Activated CD8-positive, alpha-beta T cell treated with anti-CD3 and anti-CD28 coated beads, Interleukin-2, amount 10 ng/mL, durations not matched to agents 7 days and 5 days (primary cell): ENCODE measurements at regions not wholly inside any gene's neighbourhood (a gene's known extent, or its start where the extent isn't known, plus 50 kb on each side); places are given as distances from the start of the nearest gene placed in this dataset.
A peak's percentile ranks its signal among the peaks of the same experiment; 100 is the strongest.

Experiments used
- ATAC-seq: fragments of 150-1000 bp; cut with Tn5 transposase; one replicate; pipeline ENCODE4 v1.10.0; 2021; ENCODE audit warnings: moderate library complexity
- CTCF ChIA-PET: fragments of 350-600 bp; sonication (Branson Sonifier 250); formaldehyde crosslinking; loops from one replicate; lab custom pipeline; 2021; ENCODE audit warnings: antibody characterized with exemption; lab: Charles Lee
- POLR2A ChIA-PET: fragments of 350-600 bp; sonication (Branson Sonifier 250); formaldehyde crosslinking; loops from one replicate; lab custom pipeline; 2021; ENCODE audit warnings: antibody characterized with exemption; lab: Charles Lee
- DNase-seq: peaks from one replicate; pipeline ENCODE4 v3.0.0-alpha.2; 2020
- H3K27ac Mint-ChIP-seq: one replicate; pipeline ENCODE4 v1.8.0; 2021; ENCODE audit warnings: mild to moderate bottlenecking, mixed read lengths
- H3K27me3 Mint-ChIP-seq: one replicate; pipeline ENCODE4 v1.8.0; 2021; ENCODE audit warnings: low read depth, mixed read lengths
- H3K36me3 Mint-ChIP-seq: one replicate; pipeline ENCODE4 v1.8.0; 2021; ENCODE audit warnings: low read depth, mixed read lengths
- H3K4me1 Mint-ChIP-seq: one replicate; pipeline ENCODE4 v1.8.0; 2021; ENCODE audit warnings: low read depth, mixed read lengths
- H3K4me3 Mint-ChIP-seq: one replicate; pipeline ENCODE4 v1.8.0; 2021; ENCODE audit warnings: mild to moderate bottlenecking, mixed read lengths
- H3K9me3 Mint-ChIP-seq: one replicate; pipeline ENCODE4 v1.8.0; 2022; ENCODE audit warnings: mixed read lengths; ENCODE audit not compliant: insufficient read depth

DNA sequence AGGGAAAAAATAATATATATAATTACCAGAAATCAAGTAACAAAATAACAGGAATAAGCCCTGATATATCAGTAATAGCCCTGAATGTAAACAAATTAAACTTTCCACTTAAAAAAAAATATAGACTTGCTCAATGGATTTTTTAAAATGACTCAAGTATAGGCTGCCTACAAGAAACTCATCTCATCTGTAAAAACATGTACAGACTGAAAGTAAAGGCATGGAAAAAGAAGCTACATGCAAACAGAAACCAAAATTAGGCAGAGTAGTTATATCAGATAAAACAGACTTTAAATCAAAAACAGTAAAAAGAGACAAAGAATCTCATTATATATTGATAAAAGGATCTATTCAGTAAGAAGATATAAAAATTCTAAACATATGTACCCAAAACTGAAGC, 82.4 kb upstream of the STT3B start:
- CTCF ChIA-PET, result interaction anchor here (1.4 kb wide), 1 partner anchor 245 kb away, joined by 3 read pairs; no protein-coding TSS in a partner anchor
- POLR2A ChIA-PET, result no interaction called here
- Mint-ChIP-seq H3K27ac (no peak overlapping the region), H3K36me3 (peaks cover 8% of the 10 kb centered on the region), H3K9me3 (peaks cover 25% of the 10 kb centered on the region), H3K4me1 (peaks cover 14% of the 10 kb centered on the region), H3K27me3 (no peaks in the 10 kb centered on the region), H3K4me3 (no peak overlapping the region)
- DNase-seq (no peak), ATAC-seq (no peak)

DNA sequence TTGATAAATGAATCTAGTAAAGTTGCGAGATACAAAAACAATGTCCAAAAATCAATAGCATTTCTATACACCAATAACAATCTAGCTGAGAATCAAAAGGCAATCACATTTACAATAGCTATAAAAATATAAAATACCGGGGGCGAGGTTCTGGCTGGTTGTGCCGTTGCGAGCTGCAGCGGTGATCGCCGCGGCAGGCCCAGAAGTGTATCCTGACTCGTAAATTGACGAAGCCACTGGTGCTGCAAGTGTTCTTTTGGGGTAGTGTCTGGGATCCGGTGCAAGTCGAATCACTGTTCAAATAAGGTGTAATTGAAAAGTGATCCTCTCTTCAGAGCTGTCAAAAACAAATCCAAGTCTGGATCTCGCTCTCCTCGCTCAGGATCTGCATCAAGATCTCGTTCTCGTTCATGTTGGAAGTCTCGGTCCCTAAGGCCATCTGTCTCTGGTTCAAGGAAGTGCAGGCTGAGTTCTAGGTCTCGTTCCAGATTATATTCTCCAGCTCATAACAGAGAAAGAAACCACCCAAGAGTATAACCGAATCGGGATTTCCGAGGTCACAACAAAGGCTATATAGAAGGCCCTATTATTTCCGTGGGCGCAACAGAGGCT, 80.1 kb upstream of the STT3B start:
- ChIA-PET CTCF (no interaction called here), POLR2A (no interaction called here)
- Mint-ChIP-seq H3K9me3 (peaks cover 25% of the 10 kb centered on the region), H3K36me3 (peaks cover 8% of the 10 kb centered on the region), H3K4me3 (no peak overlapping the region), H3K27me3 (no peaks in the 10 kb centered on the region), H3K4me1 (peaks cover 14% of the 10 kb centered on the region), H3K27ac (no peak overlapping the region)
- ATAC-seq (no peak), DNase-seq (no peak)

DNA sequence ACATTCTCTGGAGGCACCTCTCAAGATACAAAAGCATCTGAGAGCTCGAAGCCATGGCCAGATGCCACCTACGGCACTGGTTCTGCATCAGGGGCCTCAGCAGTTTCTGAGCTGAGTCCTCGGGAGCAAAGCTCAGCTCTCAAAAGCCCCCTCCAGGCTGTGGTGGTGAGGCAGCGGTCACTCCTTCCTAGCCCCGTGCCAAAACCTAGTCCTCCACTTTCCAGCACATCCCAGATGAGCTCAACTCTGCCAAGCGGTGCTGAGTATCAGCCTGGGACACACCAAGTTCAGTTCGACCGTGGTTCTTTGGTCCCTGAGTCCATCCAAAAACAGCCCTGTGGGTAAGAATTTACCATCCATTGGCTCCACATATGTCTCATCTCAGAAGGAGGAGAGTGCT, 79.3 kb upstream of the STT3B start:
- ChIA-PET POLR2A (no interaction called here), CTCF (no interaction called here)
- Mint-ChIP-seq H3K9me3 (peaks cover 25% of the 10 kb centered on the region), H3K27ac (no peak overlapping the region), H3K4me1 (peaks cover 10% of the 10 kb centered on the region), H3K36me3 (peaks cover 8% of the 10 kb centered on the region), H3K27me3 (no peaks in the 10 kb centered on the region), H3K4me3 (no peak overlapping the region)
- no peak for ATAC-seq
- DNase-seq, result no peak

DNA sequence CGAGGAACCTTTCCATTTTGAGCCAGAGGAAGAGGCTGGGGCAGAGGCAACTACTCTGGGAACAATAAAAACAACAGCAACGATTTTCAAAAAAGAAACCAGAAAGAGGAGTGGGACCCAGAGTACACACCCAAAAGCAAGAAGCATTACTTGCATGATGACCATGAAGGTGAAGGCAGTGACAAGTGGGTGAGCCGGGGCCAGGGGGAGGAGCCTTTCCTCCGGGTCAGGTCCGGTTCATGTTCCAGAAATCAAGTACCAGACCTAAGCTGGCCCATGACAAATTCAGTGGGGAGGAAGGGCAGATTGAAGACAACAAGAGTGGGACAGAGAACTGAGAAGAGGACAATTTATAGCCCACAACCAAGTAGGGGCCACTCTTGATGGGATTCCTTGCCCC, 77.2 kb upstream of the STT3B start:
- ChIA-PET CTCF (no interaction called here), POLR2A (no interaction called here)
- Mint-ChIP-seq H3K27me3 (no peaks in the 10 kb centered on the region), H3K4me3 (no peak overlapping the region), H3K9me3 (peaks cover 6% of the 10 kb centered on the region), H3K4me1 (no peaks in the 10 kb centered on the region), H3K36me3 (peaks cover 2% of the 10 kb centered on the region), H3K27ac (no peak overlapping the region)
- ATAC-seq (no peak), DNase-seq (no peak)

DNA sequence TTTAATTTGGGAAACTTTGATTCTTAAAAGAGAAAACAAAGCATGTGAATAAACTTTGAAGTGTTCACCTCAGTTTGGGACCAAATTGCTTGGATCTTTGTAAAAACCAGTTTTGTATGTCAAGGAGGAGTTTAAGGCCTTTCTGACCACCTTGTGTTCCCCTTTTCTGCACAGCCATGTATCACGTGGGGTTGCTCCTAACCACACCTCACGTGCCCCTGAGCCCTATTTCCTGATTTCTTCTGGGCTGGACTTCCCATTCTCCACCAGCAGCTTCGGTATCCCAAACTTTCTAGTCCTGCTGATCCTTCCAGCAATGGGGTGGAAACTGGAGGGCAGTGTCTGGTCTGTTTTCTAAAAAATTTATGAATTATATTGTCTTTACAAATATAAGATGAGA, 76.4 kb upstream of the STT3B start:
- DNase-seq (no peak), ATAC-seq (no peak)
- Mint-ChIP-seq H3K27me3 (no peaks in the 10 kb centered on the region), H3K4me1 (no peaks in the 10 kb centered on the region), H3K27ac (no peak overlapping the region), H3K4me3 (no peak overlapping the region), H3K9me3 (no peaks in the 10 kb centered on the region), H3K36me3 (no peaks in the 10 kb centered on the region)
- ChIA-PET POLR2A (no interaction called here), CTCF (no interaction called here)

DNA sequence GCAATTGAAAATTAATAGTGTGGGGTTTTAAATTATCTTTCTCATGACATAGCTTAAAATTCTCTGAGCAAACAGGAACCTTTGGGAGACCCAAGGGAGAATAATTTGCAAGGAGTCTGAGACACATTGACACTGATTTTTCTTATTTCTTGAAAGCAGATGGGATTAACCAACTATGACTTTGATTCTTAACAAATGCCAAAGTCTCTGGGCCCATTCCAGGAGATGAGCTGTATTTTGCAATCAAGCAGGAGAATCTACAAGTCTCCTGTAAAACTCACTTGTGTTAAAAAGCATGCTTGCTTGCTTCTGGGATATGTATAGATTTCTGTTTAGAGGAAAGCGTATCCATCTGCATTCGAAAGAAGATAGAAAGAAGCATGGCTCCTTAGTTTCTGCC, 71.3 kb upstream of the STT3B start:
- ChIA-PET POLR2A (interaction anchor here (3.0 kb wide), 1 partner anchor 71 kb away, joined by 13 read pairs; the partner anchor contains the start of gene STT3B), CTCF (interaction anchor here (1.0 kb wide), 1 partner anchor 152 kb away, joined by 3 read pairs; no protein-coding TSS in a partner anchor)
- no peaks in the 10 kb centered on the region for H3K36me3 Mint-ChIP-seq
- H3K27ac Mint-ChIP-seq, result no peak overlapping the region
- H3K4me1 Mint-ChIP-seq, result peaks cover 14% of the 10 kb centered on the region
- H3K9me3 Mint-ChIP-seq, result no peaks in the 10 kb centered on the region
- H3K27me3 Mint-ChIP-seq, result no peaks in the 10 kb centered on the region
- ATAC-seq, result no peak
- no peak for DNase-seq
- no peak overlapping the region for H3K4me3 Mint-ChIP-seq

DNA sequence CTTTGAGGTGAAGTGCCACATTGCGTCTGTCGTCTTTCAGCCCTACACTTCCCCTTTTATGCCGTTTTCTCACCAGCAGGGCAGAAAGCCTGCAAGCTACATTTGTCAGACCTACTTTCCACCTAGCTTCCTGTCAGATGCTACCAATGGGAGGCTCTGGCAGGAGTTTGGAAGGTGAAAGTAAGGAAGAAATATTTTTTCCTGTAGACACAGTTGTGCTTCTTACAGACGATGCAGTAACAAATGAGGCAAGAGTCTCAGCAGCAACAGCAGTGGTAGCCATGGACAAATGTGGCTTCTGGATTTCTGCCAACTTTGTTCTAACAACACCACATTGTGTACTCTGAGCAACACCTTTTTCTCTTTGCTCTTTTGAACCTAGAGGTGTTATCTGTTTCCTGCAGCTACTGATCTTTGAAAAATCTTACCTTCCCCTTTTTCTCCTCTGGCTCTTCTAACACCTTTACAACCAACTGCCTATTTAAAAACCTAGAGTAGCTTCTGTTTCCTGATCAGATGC, 70.6 kb upstream of the STT3B start:
- peak; percentile 42 for DNase-seq
- Mint-ChIP-seq H3K27me3 (no peaks in the 10 kb centered on the region), H3K36me3 (no peaks in the 10 kb centered on the region), H3K27ac (peak overlapping the region; percentile 60), H3K4me3 (no peak overlapping the region), H3K9me3 (no peaks in the 10 kb centered on the region), H3K4me1 (peaks cover 14% of the 10 kb centered on the region)
- CTCF ChIA-PET, result interaction anchor here (0.9 to 1.5 kb wide), 4 partner anchors 17 to 153 kb away, joined by 3 to 4 read pairs (median 4); partner anchors contain the start of gene STT3B
- ATAC-seq, result peak; percentile 76
- POLR2A ChIA-PET, result interaction anchor here (3.0 kb wide), 1 partner anchor 70 kb away, joined by 13 read pairs; the partner anchor contains the start of gene STT3B

DNA sequence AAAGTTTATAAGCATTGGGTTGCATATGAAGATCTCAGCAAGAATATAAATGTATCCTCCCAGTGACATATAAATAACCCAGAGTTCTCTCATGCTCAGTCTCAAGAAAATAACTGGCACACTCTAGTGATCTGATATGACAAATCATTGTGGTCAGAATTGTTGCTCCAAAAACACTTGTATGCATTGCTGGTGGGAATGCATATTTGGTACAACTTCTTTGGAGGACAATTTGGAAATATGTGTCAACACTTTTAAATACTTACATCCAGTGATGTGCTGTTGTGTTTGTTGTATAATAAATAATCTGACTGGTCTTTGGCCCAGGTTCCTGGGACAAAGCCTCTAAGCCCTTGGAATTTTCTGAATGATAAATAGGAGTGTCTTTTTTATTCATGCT, 66.7 kb upstream of the STT3B start:
- Mint-ChIP-seq H3K36me3 (no peaks in the 10 kb centered on the region), H3K4me1 (peaks cover 14% of the 10 kb centered on the region), H3K27me3 (no peaks in the 10 kb centered on the region), H3K27ac (no peak overlapping the region), H3K4me3 (no peak overlapping the region), H3K9me3 (no peaks in the 10 kb centered on the region)
- POLR2A ChIA-PET, result no interaction called here
- no peak for ATAC-seq
- no peak for DNase-seq
- CTCF ChIA-PET, result interaction anchor here (1.4 kb wide), 1 partner anchor 66 kb away, joined by 4 read pairs; no protein-coding TSS in a partner anchor

DNA sequence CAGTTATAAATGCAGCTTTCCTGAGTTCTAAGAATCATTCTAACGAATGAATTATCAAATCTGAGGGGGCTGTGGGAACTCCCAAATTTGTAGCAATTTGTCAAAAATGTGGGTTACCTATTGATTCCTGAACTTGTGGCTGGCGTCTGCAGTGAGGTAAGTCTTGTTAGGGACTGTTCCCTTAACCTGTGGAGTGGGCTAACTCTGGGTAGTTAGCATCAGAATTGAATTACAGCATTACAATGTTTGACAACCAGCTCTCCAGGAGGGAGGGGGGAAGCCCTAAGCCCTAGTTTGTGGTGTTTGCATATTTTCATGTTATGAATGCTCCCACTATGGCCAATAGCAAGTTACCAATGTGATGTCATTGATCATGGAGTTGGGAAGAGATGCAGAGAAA, 65.9 kb upstream of the STT3B start:
- peaks cover 10% of the 10 kb centered on the region for H3K4me1 Mint-ChIP-seq
- no peaks in the 10 kb centered on the region for H3K27me3 Mint-ChIP-seq
- ATAC-seq (no peak), DNase-seq (no peak)
- ChIA-PET CTCF (no interaction called here), POLR2A (no interaction called here)
- H3K27ac Mint-ChIP-seq, result no peak overlapping the region
- H3K36me3 Mint-ChIP-seq, result peaks cover under 1% of the 10 kb centered on the region
- no peak overlapping the region for H3K4me3 Mint-ChIP-seq
- no peaks in the 10 kb centered on the region for H3K9me3 Mint-ChIP-seq

DNA sequence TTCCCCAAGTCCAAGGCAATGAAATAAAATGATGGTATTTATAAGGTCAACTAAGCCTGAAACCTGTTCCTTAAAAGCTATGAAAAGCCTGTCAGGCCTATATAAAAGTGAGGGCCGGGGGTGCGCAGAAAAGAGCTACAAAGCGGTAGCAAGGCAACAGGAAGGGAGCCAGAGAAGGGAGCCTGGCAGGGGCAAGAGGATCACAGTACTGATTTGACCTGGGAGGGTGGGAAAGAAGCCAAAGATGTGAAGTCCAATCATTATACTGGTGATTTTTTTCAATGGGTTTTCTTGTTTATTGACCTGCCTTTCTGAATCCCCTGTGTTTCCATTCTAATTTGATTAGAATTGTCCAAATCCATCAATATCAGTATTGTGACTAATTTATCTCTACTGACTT, 64.3 kb upstream of the STT3B start:
- peaks cover 4% of the 10 kb centered on the region for H3K36me3 Mint-ChIP-seq
- no peak overlapping the region for H3K4me3 Mint-ChIP-seq
- DNase-seq, result no peak
- H3K4me1 Mint-ChIP-seq, result peaks cover 7% of the 10 kb centered on the region
- H3K27ac Mint-ChIP-seq, result no peak overlapping the region
- peaks cover 4% of the 10 kb centered on the region for H3K9me3 Mint-ChIP-seq
- no peak for ATAC-seq
- POLR2A ChIA-PET, result no interaction called here
- H3K27me3 Mint-ChIP-seq, result no peaks in the 10 kb centered on the region
- CTCF ChIA-PET, result no interaction called here

DNA sequence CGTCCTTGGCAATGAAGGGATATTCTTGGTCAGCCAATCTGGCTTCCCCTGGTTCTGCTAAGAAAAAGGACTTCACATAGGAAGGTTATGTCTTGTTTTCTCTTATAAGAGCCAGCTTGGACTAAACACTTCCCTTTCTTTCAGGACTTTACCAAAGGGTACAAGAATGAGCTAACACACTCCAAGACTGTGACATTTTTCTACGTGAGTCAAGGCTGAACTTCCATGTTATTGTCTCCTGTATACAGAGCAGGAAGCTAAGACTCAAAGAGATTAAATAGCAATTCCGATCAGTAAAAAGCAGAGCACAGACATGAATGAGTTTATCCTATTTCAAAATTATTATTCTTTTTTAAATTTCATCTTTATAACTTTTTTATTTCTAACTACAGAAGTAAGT, 63.3 kb upstream of the STT3B start:
- POLR2A ChIA-PET, result interaction anchor here (0.7 kb wide), 1 partner anchor 781 kb away, joined by 4 read pairs; no protein-coding TSS in a partner anchor
- no peak overlapping the region for H3K4me3 Mint-ChIP-seq
- CTCF ChIA-PET, result interaction anchor here (0.6 kb wide), 1 partner anchor 535 kb away, joined by 3 read pairs; no protein-coding TSS in a partner anchor
- ATAC-seq (no peak), DNase-seq (no peak)
- H3K27ac Mint-ChIP-seq, result no peak overlapping the region
- H3K4me1 Mint-ChIP-seq, result peaks cover 7% of the 10 kb centered on the region
- peaks cover 9% of the 10 kb centered on the region for H3K9me3 Mint-ChIP-seq
- no peaks in the 10 kb centered on the region for H3K27me3 Mint-ChIP-seq
- H3K36me3 Mint-ChIP-seq, result peaks cover 7% of the 10 kb centered on the region

DNA sequence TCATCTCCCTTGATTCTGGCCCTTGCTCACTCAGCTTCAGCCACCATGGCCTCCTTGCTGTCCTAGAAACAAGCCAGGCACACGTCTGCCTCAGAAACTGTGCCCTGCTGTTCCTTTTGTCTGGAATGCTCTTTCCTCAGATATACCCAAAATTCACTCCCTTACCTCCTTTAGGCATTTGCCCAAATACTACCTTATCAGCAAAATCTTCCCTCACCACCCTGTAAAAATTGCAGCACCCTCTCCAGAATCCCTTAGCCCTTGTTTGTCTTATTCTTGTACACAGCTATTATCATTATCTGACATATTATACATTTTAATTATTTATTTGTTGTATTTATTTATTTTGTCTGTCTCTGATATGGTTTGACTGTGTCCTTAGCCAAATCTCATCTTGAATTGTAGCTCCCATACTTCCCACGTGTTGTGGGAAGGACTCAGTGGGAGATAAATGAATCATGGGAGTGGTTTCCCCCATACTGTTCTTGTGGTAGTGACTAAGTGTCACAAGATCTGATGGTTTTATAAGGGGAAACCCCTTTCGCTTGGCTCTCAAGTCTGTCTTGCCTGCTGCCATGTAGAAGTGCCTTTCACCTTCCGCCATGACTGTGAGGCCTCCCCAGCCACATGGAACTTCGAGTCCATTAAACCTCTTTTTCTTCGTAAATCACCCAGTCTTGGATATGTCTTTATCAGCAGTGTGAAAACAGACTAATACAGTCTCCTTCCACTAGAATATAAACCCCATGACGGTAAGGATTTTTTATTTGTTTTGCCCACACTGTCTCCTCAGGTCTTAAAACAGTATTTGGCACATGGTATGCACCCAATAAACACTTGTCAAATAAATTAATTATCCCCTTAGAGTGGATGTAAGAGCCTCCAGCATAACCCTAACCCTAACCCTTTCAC, 60.0 kb upstream of the STT3B start:
- H3K9me3 Mint-ChIP-seq, result peaks cover 9% of the 10 kb centered on the region
- peaks cover 7% of the 10 kb centered on the region for H3K36me3 Mint-ChIP-seq
- ATAC-seq, result no peak
- H3K27ac Mint-ChIP-seq, result no peak overlapping the region
- POLR2A ChIA-PET, result no interaction called here
- no peak overlapping the region for H3K4me3 Mint-ChIP-seq
- CTCF ChIA-PET, result no interaction called here
- DNase-seq, result peak; percentile 30
- no peaks in the 10 kb centered on the region for H3K27me3 Mint-ChIP-seq
- H3K4me1 Mint-ChIP-seq, result peaks cover 7% of the 10 kb centered on the region
